Stimulated activated memory B cell treated with anti-CD40 and anti-IgM and Interleukin-4, amounts not matched to agents 10 μg/mL and 1 μg/mL and 100 μg/mL, for 72 hours (primary cell): ENCODE measurements at regions not wholly inside any gene's neighbourhood (a gene's known extent, or its start where the extent isn't known, plus 50 kb on each side); places are given as distances from the start of the nearest gene placed in this dataset.
"Not testable (repeated sequence)": the region's sequence is repeated elsewhere in the genome, so short reads cannot be mapped to it uniquely, and the experiment has no call there.

Experiments used
- ATAC-seq: fragments of 150-1000 bp; cut with Tn5 transposase; 2 replicates; pipeline ENCODE4 v1.10.0; 2021
- H3K27ac Mint-ChIP-seq: one replicate; pipeline ENCODE4 v1.8.0; 2022; ENCODE audit warnings: mild to moderate bottlenecking, mixed read lengths
- H3K27me3 Mint-ChIP-seq: one replicate; pipeline ENCODE4 v1.8.0; 2022; ENCODE audit warnings: mixed read lengths
- H3K36me3 Mint-ChIP-seq: one replicate; pipeline ENCODE4 v1.8.0; 2022; ENCODE audit warnings: mixed read lengths
- H3K4me1 Mint-ChIP-seq: one replicate; pipeline ENCODE4 v1.8.0; 2022; ENCODE audit warnings: mixed read lengths
- H3K4me3 Mint-ChIP-seq: one replicate; pipeline ENCODE4 v1.8.0; 2022; ENCODE audit warnings: mild to moderate bottlenecking, moderate library complexity, mixed read lengths
- H3K9me3 Mint-ChIP-seq: one replicate; pipeline ENCODE4 v1.8.0; 2022; ENCODE audit warnings: mixed read lengths

DNA sequence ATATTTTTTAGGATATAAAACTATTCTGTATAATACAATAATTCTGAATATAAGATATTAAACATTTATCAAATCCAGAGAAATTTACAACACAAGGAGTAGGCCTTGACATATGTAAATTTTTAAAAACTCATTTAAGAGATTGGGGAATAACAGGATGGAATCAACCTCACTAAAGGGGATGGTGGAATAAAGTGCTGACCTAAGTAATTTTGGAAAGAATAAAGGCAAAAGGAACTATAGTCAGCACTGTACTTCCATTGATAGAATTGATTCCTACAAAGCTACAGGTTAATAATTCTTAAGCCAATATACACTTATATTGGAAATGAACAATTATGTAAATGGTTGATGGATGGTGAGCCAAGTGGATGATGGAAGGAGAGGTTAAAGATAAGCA is 549.3 kb downstream of the TBL1XR1 start:
- no peaks in the 10 kb centered on the region for H3K27me3 Mint-ChIP-seq
- peaks cover 3% of the 10 kb centered on the region for H3K9me3 Mint-ChIP-seq
- ATAC-seq, result no peak
- H3K27ac Mint-ChIP-seq, result no peak overlapping the region
- no peak overlapping the region for H3K4me3 Mint-ChIP-seq
- no peaks in the 10 kb centered on the region for H3K4me1 Mint-ChIP-seq
- H3K36me3 Mint-ChIP-seq, result no peaks in the 10 kb centered on the region

GRCh38 chr3:176633511-176633910 is 563.8 kb downstream of the TBL1XR1 start:
- ATAC-seq, result no peak
- H3K4me1 Mint-ChIP-seq, result no peaks in the 10 kb centered on the region

GRCh38 chr3:176632925-176633324 is 564.4 kb downstream of the TBL1XR1 start:
- Mint-ChIP-seq H3K27me3 (no peaks in the 10 kb centered on the region), H3K27ac (no peak overlapping the region), H3K4me3 (no peak overlapping the region), H3K4me1 (no peaks in the 10 kb centered on the region), H3K36me3 (no peaks in the 10 kb centered on the region), H3K9me3 (no peaks in the 10 kb centered on the region)
- no peak for ATAC-seq

More at GRCh38 chr3:176633511-176633910, 563.8 kb downstream of the TBL1XR1 start:
- no peaks in the 10 kb centered on the region for H3K36me3 Mint-ChIP-seq
- no peak overlapping the region for H3K27ac Mint-ChIP-seq
- H3K9me3 Mint-ChIP-seq, result no peaks in the 10 kb centered on the region
- no peaks in the 10 kb centered on the region for H3K27me3 Mint-ChIP-seq
- H3K4me3 Mint-ChIP-seq, result no peak overlapping the region

- Mint-ChIP-seq H3K27ac (no peak overlapping the region), H3K27me3 (no peaks in the 10 kb centered on the region), H3K4me1 (no peaks in the 10 kb centered on the region), H3K36me3 (no peaks in the 10 kb centered on the region), H3K9me3 (no peaks in the 10 kb centered on the region), H3K4me3 (no peak overlapping the region)
- no peak for ATAC-seq
Measured at GRCh38 chr3:176631165-176631564, 566.1 kb downstream of the TBL1XR1 start.

GRCh38 chr3:176628101-176628639 is 569.1 kb downstream of the TBL1XR1 start:
- Mint-ChIP-seq H3K27me3 (no peaks in the 10 kb centered on the region), H3K27ac (no peak overlapping the region), H3K4me1 (no peaks in the 10 kb centered on the region), H3K9me3 (no peaks in the 10 kb centered on the region), H3K36me3 (no peaks in the 10 kb centered on the region), H3K4me3 (no peak overlapping the region)
- no peak for ATAC-seq

DNA sequence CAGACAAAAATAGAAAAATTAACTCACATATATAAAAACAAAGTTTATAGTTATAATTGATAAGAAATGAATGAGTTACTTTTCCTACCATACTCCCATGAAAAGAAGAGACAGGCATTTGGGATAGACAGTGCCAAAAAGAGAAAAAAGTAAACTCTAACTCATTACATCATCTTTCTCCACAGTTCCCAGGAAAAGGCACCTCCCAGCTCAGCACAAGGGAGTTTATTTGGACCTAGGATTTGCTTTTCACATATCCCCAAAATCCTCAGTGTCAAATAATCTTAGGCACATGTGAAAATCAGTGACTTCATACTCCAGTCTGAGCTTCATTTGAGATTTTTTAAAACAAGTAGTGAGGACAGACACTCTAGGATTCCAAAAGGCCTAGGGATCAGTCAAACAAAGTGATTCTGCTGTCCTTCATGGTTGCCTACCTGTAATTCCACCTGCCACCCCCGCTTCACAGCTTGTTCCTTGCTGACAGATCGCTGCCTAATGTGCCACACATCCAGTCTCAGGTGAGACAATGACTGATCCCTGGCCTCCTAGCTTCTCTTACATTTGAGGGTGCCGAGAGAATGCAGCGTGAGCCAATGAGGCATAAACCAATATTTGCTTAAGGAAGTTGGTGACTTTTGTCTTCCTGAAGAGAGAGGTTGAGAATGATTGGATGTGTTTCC is 573.7 kb downstream of the TBL1XR1 start:
- Mint-ChIP-seq H3K4me1 (no peaks in the 10 kb centered on the region), H3K27ac (no peak overlapping the region), H3K27me3 (no peaks in the 10 kb centered on the region), H3K9me3 (no peaks in the 10 kb centered on the region), H3K36me3 (no peaks in the 10 kb centered on the region), H3K4me3 (no peak overlapping the region)
- ATAC-seq, result no peak

DNA sequence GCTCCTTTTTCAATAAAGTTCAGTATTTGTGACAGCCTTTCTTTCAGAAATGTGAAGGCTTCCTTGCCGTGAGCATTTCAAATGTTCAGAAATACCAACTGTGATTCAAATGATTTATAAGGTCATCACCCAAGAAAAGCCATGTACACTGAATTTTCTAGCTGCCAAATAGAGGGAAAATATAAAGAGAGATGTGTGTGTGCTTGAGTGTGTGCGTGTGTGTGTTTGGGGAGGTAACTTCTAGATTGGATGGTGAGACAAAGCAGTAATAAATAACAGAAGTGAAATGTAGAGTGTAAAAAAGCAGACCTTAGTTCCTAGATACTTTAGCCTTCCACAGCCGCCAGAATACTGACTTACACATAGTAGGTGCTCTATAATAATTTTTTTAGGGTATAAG is 577.4 kb downstream of the TBL1XR1 start:
- no peak for ATAC-seq
- H3K36me3 Mint-ChIP-seq, result no peaks in the 10 kb centered on the region
- peaks cover 3% of the 10 kb centered on the region for H3K9me3 Mint-ChIP-seq
- H3K27ac Mint-ChIP-seq, result no peak overlapping the region
- no peak overlapping the region for H3K4me3 Mint-ChIP-seq
- no peaks in the 10 kb centered on the region for H3K27me3 Mint-ChIP-seq
- H3K4me1 Mint-ChIP-seq, result no peaks in the 10 kb centered on the region

DNA sequence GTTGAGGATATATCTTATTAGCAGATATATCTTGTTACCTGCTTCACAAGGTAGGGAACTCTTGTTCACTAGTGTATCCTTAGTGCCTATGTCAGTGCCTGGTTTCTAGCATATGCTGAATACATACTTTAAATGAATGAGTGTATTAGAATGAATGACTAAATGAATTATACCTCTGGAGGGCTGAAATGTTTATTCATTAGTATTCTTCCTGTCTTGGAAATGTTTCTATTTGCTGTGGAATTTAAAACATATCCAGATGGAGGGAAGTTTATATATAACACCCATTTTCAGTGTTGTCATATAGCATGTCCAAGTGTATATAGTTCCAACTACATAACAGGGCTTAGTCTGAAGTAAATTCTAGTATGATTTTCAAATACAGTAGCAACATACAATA is 581.5 kb downstream of the TBL1XR1 start:
- H3K9me3 Mint-ChIP-seq, result peaks cover 3% of the 10 kb centered on the region
- no peaks in the 10 kb centered on the region for H3K36me3 Mint-ChIP-seq
- ATAC-seq, result no peak
- no peak overlapping the region for H3K4me3 Mint-ChIP-seq
- no peaks in the 10 kb centered on the region for H3K4me1 Mint-ChIP-seq
- no peak overlapping the region for H3K27ac Mint-ChIP-seq
- no peaks in the 10 kb centered on the region for H3K27me3 Mint-ChIP-seq

DNA sequence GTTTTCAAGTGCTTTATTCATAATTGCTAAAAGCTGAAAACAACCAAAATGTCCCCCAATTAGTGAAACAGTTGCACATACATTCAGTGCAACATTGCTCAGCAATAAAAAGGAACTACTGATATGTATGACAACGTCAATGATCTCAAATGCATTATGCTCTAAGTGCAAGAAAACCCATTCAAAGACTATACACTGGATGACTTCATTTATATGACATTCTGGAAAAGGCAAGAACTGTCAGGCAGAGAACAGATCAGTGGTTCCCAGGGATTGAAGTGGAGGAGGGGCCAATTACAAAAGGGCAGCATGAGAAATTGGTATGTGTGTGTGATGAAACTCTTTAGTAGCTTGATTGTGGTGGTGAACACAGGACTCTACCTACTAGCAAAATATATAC is 585.6 kb downstream of the TBL1XR1 start:
- Mint-ChIP-seq H3K27me3 (no peaks in the 10 kb centered on the region), H3K4me3 (no peak overlapping the region), H3K27ac (no peak overlapping the region), H3K4me1 (no peaks in the 10 kb centered on the region), H3K9me3 (peaks cover 7% of the 10 kb centered on the region), H3K36me3 (no peaks in the 10 kb centered on the region)
- ATAC-seq, result no peak

DNA sequence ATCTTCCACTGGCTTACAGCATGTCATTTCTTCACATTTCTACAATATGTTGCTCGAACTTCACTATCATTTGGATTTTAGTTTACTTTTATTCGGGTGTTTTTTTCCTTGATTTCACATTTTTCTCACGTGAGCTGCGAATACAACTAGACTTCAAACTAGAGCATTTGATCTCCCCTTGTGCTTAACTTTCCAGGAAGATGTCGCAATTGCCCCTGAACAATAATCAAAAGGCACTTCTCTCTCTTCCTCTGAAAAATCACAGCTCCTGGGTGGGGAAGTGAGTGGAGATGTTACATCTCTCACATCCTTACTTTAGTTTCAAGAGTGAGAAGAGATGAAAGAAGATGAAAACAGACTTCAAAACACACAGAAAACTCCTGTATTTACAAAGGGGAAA is 587.9 kb downstream of the TBL1XR1 start:
- Mint-ChIP-seq H3K36me3 (no peaks in the 10 kb centered on the region), H3K27ac (no peak overlapping the region), H3K4me1 (no peaks in the 10 kb centered on the region)

GRCh38 chr3:176605553-176605952 is 591.7 kb downstream of the TBL1XR1 start:
- not testable (repeated sequence) for ATAC-seq, H3K27ac Mint-ChIP-seq, H3K9me3 Mint-ChIP-seq, H3K4me3 Mint-ChIP-seq, H3K4me1 Mint-ChIP-seq, H3K27me3 Mint-ChIP-seq, H3K36me3 Mint-ChIP-seq

More for the DNA sequence above, 587.9 kb downstream of the TBL1XR1 start:
- no peak for ATAC-seq
- Mint-ChIP-seq H3K9me3 (peaks cover 9% of the 10 kb centered on the region), H3K4me3 (no peak overlapping the region), H3K27me3 (no peaks in the 10 kb centered on the region)

GRCh38 chr3:176595307-176595706 is 602.0 kb downstream of the TBL1XR1 start:
- Mint-ChIP-seq H3K36me3 (no peaks in the 10 kb centered on the region), H3K4me3 (no peak overlapping the region), H3K27ac (no peak overlapping the region), H3K9me3 (no peaks in the 10 kb centered on the region), H3K27me3 (no peaks in the 10 kb centered on the region), H3K4me1 (no peaks in the 10 kb centered on the region)
- no peak for ATAC-seq

- no peaks in the 10 kb centered on the region for H3K36me3 Mint-ChIP-seq
- no peaks in the 10 kb centered on the region for H3K4me1 Mint-ChIP-seq
- H3K9me3 Mint-ChIP-seq, result no peaks in the 10 kb centered on the region
- ATAC-seq, result no peak
- no peak overlapping the region for H3K4me3 Mint-ChIP-seq
- H3K27me3 Mint-ChIP-seq, result no peaks in the 10 kb centered on the region
- H3K27ac Mint-ChIP-seq, result no peak overlapping the region
Measured at GRCh38 chr3:176590722-176591121, 606.6 kb downstream of the TBL1XR1 start.

DNA sequence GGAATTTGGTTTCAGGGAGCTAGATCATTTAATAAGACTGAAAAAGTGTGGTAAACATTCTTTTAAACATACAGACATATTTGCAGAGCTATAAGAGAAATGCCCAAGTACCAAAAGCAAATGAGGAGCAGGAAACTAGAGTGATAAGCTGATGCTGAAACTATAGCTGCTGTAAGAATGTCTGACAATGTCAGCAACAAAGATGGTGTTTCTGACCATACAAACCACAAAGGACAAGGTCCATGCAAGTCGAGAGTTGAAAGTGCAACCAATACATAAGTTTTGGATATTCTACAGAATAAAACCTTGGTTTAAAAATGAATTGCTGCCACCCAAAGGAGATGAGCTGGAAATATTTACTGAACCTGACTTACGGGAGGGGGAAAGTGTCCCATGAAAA is 610.2 kb downstream of the TBL1XR1 start:
- Mint-ChIP-seq H3K36me3 (no peaks in the 10 kb centered on the region), H3K27me3 (no peaks in the 10 kb centered on the region), H3K4me1 (no peaks in the 10 kb centered on the region), H3K4me3 (no peak overlapping the region), H3K27ac (no peak overlapping the region), H3K9me3 (no peaks in the 10 kb centered on the region)
- ATAC-seq, result no peak

DNA sequence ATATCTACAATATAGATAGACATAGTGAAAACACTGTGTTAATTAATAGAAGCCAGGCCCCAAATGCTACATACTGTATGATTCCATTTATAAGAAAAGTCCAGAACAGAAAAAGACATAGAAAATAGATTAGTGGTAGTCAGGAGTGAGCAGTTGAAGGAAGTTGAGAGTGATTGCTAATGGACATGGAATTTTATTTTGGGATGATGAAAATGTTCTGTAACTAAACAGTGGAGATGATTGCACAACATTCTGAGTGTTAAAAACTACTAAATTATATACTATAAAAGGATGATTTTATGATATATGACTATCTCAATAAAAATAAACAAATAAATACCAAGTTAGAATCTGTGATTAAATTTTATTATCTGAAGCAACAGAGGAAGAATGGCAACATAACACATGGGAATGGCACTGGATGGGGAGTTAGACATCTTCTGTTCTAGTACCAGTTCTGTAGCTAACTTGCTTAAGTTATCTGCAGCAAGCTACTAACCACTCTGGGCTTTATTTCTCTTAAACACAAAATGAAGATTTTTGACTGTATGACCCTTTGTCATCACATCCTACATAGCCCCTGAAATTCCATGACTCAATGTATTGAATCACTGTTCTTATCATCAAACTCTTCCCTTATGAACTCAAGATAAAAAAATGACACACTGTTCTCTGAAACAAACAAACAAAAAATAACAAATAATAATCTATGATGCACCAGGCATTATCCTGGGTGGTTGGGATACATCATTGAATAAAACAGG is 612.7 kb downstream of the TBL1XR1 start:
- no peaks in the 10 kb centered on the region for H3K4me1 Mint-ChIP-seq
- H3K9me3 Mint-ChIP-seq, result no peaks in the 10 kb centered on the region
- no peak overlapping the region for H3K27ac Mint-ChIP-seq
- H3K36me3 Mint-ChIP-seq, result no peaks in the 10 kb centered on the region
- ATAC-seq, result no peak
- no peaks in the 10 kb centered on the region for H3K27me3 Mint-ChIP-seq
- H3K4me3 Mint-ChIP-seq, result no peak overlapping the region

DNA sequence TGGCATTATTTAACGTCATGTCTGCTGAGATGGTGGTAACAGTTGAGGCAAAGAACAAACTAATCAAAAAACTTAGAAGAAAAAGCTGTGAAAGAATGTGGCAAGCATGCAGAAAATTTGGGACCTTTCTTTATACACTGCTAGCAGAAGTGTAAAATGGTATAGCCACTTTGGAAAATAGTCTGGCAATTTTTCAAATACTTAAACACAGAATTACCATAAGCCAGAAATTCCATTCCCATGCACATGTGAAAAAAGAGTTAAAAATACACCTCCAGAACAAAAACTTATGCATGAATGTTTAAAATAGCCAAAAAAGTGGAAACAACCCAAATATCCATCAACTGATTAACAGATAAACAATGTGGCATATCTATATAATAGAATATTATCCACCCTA is 613.3 kb downstream of the TBL1XR1 start:
- Mint-ChIP-seq H3K27ac (no peak overlapping the region), H3K36me3 (no peaks in the 10 kb centered on the region), H3K27me3 (no peaks in the 10 kb centered on the region), H3K4me3 (no peak overlapping the region), H3K4me1 (no peaks in the 10 kb centered on the region), H3K9me3 (no peaks in the 10 kb centered on the region)
- ATAC-seq, result no peak
